ENCODE measurements at regions not wholly inside any gene's neighbourhood (a gene's known extent, or its start where the extent isn't known, plus 50 kb on each side); places are given as distances from the start of the nearest gene placed in this dataset.

GRCh38 chr2:180352620-180353019 lies 345.5 kb upstream of the CWC22 start:
- DNase-seq, result no peak

- DNase-seq, result no peak
Measured at GRCh38 chr2:180349809-180350208, 342.7 kb upstream of the CWC22 start.

- no peak for DNase-seq
Measured at GRCh38 chr2:180343528-180344345, 336.6 kb upstream of the CWC22 start.

DNA sequence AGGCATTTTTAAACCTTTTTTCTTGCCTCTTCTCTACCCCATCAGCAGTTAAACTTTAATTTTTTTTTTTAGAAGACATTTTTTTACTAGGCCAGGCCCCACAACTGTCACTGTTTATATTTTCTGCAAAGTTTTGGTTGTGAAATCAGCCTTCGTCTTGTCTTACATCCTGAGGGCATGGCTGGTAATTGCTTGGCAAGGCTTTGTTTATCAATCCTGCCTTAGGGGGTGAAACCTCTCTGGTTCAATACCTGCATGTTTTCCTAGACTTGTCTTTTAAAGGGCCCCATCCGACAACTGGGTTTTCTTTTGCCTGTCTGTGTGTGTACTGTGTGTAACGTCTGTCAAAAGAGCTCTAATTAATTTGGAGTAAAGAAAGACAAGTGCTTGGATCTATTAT lies 330.0 kb upstream of the CWC22 start:
- DNase-seq, result no peak

GRCh38 chr2:180336550-180336949 lies 329.5 kb upstream of the CWC22 start:
- no peak for DNase-seq

DNA sequence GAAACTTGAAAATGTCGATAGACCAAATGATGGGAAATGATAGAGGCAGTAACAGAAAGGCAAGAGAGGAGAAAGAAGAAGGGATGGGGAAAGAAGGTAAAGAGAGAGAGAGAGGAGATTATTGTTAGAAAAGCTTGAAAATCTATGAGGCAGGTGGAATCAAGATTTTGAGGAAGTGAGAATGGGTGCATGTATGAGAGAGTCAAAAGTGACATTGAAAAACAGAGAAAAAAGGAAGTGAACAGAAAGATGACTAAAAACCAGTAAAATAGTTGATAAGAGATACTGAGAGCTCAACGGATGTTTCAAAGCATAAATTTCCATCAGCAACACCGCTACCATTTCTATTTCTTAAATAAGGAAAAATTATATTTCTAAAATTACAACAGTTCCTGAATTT lies 327.4 kb upstream of the CWC22 start:
- no peak for DNase-seq

GRCh38 chr2:180328795-180329422 lies 321.8 kb upstream of the CWC22 start:
- DNase-seq, result no peak

GRCh38 chr2:180327185-180327584 lies 320.1 kb upstream of the CWC22 start:
- no peak for DNase-seq

- DNase-seq, result peak in 1 of 3 experiments; percentile 22
Measured at GRCh38 chr2:180325416-180326120, 318.5 kb upstream of the CWC22 start.

DNA sequence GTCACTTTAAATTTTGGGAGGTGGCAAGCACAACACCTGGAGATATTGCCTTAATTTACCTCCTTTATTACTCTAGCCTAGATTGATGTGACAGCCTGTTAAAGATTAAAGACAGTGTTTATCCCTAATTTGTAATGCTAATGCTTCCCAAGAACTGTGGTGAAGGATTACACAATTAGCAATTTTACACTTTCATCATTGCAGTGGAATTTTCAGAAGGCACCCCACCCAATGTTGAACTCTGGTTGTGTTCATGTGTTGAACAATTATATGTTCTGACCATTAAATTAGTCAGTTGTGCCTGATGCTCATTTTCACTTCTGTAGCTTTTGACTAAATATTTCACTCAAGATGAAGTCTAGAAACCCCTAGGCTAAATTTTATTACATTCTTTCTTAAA lies 317.1 kb upstream of the CWC22 start:
- DNase-seq, result no peak

DNA sequence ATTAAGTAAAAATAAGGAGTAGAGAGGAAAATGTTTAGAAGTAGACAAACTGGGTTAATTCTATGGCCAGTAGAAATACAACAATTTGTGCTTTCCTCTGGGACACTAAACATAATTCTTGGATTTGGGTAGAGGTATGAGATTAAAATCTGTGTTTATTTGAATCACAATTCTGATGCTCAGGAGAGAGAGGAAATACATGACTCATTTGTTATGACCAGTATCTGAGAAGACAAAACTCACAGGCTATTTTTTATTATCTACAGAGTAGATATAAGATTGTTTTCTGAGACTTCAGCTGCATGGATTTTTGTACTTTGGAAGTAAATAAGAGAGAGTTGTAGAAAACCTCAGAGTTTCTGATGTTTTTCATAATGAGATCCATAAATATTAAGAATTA lies 315.7 kb upstream of the CWC22 start:
- DNase-seq, result no peak

DNA sequence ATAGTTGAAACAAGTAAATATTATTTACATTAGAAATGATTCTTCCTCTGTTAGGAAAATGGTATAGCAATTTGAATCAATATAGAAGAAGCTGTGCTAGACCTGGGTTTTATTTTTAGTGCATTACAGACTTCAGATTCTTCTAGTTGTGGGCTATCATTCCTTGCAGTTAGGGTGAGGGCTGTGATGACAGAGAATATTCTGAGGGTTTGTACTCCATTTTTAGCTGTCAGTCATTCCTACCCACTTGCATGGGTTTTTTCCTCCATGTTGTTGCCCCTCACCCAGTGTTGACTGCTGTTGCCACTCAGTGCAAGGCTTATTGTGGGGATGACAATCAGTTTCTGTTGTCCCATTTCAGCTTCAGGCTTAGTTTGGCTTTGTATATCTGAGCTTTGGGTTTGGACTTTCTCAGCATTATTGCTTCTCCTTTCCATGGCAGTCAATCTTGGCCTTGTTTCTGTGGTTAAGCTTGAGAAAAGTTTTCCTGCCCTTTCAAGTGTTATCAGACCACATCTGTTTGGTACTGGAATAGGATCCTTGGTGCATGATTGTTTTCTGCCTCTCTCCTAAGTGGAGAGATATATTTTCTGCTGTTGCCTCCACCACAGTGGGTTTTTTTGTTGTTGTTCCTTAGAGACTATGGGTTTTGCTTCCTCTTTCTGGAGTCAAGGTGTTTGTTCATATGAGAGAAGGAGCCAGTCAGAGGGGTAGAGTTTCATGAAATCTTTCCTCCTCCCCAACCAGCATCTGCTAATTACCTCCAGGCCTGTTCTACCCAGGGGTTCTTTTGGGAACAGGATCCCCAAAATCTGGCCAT lies 312.7 kb upstream of the CWC22 start:
- DNase-seq, result no peak

- DNase-seq, result no peak
Measured at GRCh38 chr2:180314086-180314485, 307.0 kb upstream of the CWC22 start.

DNA sequence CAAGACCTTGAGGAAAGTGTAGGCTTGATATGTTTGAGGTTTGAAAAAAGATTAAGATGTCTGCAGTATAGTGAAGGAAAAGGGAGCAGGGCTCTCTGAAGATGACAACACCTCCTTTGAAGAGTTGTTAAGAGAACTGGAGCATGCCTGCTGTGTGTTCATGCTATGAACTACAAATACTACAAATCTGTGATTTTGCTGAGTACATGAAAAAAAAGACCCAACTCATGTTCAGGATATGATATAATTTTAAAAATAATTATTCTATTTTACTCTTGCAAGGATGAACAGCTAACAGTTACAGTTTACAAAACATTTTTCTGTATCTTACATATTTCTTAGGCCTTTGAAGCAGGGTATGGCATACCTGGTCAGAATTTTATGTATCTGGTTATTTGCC lies 305.4 kb upstream of the CWC22 start:
- no peak for DNase-seq

DNA sequence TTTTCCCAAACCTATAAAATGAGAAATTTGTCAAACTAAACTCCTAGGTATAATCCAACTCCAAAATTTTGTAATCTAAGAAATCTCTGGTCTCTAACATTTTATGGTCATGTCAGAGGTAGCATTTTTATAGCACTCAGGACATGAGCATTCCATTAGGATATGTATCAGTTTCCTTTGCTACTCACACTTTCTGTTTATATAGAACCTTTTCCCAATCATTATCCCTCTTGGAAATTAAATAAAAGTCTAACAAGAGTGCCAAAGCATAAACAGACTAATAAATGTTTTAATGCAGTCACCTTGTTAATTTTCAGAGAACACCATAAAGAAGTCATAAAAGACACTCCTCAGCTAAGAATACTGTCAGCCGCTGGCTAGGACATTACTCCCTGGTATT lies 300.0 kb upstream of the CWC22 start:
- DNase-seq, result no peak

DNA sequence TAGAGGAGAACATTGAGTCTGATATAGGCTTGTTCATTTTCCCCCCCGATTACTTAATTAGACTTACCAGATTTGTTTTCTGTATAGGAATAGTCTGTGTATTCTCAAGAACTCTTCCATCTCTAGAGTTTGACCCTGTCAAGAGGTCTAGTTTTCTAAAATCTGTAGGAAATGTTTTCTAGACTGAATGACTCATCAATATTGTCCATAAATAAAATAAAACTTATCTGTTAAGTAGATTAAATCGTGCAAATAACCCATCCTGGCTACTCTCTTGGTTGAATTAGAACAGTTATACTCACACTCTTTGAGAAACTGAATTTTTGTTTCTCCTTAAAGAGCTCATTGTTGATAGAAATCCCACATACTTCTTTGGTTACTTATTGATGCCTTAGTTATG lies 299.2 kb upstream of the CWC22 start:
- no peak for DNase-seq

GRCh38 chr2:180291552-180292421 lies 284.7 kb upstream of the CWC22 start:
- no peak for DNase-seq

GRCh38 chr2:180291060-180291459 lies 284.0 kb upstream of the CWC22 start:
- no peak for DNase-seq

DNA sequence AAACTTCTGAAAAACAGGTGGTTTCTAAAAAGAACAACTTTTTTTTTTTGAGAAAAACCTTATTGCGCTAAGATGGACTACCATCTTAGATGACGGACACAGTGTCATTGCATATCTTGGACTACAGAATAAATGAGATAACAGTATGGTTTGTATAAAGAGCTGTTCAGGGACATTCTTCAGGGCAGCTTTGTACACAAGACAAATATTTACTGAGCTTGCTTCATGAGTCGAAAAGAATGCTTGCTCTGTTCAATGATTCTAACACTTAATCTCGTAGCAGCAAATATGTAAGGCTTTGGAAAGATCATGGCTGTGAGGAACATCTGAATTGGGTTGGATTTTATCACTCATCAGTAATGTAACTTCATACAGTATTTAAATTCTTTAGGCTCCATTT lies 282.5 kb upstream of the CWC22 start:
- DNase-seq, result no peak

- no peak for DNase-seq
Measured at GRCh38 chr2:180279581-180279980, 272.5 kb upstream of the CWC22 start.

DNA sequence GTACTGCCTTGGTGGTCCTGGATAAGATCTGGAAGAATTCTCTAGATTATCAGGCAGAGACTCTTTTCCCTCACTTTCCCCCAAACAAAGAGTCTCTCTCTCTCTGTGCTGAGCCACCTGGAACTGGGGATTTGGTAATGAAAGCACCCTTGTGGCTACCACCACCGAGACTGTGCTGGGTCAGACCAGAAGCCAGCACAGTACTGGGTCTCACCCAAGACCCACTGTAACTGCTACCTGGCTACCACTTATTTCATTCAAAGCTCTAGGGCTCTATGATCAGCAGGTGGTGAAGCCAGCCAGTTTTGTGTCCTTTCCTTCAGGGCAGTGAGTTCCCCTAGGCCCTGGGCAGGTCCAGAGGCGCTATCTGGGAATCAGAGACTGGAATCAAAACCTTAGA lies 269.6 kb upstream of the CWC22 start:
- DNase-seq, result no peak

- DNase-seq, result no peak
Measured at GRCh38 chr2:180268006-180268405, 260.9 kb upstream of the CWC22 start.
